WI38 (cell line): ENCODE measurements at regions not wholly inside any gene's neighbourhood (a gene's known extent, or its start where the extent isn't known, plus 50 kb on each side); places are given as distances from the start of the nearest gene placed in this dataset.

Experiments used
- H3K4me3 ChIP-seq: 2 replicates; pipeline ENCODE4 v1.5.1; 2011; ENCODE audit warnings: low read depth, mild to moderate bottlenecking, control low read depth, low read length
- TF ChIP-seq, protein P1 (sequence below): IDR thresholded peaks from 2 replicates; pipeline ENCODE4 v1.5.1; 2012; ENCODE audit warnings: low read depth, mild to moderate bottlenecking, control low read depth, low read length

DNA sequence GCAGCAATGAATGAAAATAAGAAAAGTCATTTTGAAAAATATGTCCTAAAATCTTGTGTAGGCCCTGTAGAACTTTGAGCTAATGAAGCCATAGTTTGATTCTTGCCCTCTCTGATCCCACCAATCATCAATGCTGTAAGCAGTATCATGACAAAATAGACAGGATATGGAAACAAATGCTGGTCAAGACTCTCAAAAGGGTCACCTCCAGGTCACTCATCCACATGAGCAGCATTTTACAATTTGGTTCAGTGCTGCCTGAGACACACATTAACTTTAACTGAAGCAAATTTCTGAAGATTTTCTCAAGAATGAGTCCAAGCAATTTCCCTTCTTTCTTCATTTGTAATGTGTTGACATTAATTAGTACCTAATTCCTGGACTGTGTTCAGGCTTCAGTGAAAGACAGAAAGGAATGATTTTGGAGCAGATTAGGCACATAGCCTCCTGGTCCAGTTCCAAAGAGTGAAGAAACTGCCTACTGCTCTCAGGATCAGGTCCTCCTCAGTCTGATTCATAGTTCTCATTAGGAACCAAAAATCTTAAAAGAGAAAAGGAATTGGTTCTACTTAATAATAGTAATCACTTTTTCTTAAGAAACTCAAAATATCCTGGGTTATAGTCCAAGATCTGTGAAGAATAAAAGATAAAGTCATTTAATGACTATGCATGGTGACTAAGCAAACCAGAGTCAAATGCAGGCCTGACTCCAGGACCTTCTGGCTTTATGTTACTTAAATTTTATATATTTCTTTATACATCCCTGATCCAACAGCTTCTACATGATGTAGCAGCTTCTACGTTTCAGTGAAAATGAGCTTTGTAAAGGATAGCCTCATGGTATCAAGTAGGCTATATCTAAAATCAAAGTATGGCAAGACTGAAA lies 192.1 kb upstream of the RGMB start:
- TF ChIP-seq, protein P1, sequence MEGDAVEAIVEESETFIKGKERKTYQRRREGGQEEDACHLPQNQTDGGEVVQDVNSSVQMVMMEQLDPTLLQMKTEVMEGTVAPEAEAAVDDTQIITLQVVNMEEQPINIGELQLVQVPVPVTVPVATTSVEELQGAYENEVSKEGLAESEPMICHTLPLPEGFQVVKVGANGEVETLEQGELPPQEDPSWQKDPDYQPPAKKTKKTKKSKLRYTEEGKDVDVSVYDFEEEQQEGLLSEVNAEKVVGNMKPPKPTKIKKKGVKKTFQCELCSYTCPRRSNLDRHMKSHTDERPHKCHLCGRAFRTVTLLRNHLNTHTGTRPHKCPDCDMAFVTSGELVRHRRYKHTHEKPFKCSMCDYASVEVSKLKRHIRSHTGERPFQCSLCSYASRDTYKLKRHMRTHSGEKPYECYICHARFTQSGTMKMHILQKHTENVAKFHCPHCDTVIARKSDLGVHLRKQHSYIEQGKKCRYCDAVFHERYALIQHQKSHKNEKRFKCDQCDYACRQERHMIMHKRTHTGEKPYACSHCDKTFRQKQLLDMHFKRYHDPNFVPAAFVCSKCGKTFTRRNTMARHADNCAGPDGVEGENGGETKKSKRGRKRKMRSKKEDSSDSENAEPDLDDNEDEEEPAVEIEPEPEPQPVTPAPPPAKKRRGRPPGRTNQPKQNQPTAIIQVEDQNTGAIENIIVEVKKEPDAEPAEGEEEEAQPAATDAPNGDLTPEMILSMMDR: no peak
- no peak overlapping the region for H3K4me3 ChIP-seq

DNA sequence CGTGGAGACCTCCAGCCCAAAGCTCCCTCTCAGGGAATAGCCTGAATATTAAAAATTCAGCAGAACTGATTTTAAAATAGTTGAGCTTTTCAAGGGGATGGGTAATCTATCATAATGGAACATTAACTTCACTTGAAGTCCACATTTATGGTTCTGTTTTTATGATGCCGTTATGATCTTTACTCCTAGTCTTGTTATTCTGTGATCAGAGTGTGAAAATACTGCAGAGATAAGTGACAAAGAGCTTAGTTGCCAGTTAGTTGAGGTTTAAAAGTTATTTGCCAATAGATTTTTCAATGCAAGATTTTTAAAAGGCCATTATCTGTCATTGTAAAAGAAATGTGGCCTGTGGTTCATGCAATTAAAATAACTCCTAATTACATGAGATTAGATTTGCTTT lies 189.9 kb upstream of the RGMB start:
- no peak overlapping the region for H3K4me3 ChIP-seq
- TF ChIP-seq, protein P1: no peak

DNA sequence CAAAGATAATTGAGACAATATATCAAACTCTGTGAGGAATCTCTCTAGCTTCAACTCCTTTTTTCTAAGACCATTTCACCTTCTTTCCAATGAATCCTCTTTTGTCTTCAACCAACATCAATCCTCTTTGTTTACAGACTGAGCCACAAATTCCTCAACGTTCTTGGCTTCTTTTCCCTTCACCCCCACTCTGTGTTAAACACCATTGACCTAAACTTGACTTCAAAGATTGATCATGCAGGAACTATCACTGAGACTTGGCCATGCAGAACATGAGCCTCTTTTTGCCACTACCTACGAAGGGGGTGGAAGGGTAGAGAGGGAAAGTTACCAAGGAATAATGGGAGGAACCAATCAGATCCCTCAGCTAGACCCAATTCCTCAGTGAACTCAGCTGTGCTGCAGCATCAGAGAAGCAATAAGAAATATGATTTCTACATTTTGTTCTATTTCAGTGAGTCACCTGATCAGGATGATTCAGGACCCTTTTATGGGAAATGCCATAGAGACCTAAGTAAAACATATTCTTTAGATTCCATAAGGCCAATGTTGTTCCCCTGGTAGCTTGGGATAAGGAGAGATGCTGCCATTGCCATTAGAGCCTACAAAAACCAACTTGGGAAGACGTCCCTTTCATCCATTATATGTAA lies 187.7 kb upstream of the RGMB start:
- TF ChIP-seq, protein P1: no peak
- H3K4me3 ChIP-seq: no peak overlapping the region

DNA sequence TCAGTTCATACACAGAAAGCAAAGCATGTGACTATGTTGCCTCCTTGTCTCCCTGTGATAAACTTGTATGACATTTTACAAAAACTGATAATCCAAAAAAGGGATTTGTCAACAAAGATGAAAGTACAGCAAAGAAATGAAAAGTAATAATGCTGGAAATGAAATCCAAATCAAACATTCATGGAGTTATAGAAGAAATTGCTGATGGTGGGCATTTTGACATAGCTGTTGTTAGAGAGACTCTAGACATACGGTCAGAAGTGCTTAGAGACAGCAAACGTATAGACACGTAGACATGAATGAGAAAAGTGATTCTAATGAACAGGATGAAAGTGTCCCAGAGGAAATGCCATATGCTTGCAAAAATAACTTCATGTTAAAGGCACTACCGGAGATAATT lies 186.9 kb upstream of the RGMB start:
- TF ChIP-seq, protein P1: no peak
- H3K4me3 ChIP-seq: no peak overlapping the region

DNA sequence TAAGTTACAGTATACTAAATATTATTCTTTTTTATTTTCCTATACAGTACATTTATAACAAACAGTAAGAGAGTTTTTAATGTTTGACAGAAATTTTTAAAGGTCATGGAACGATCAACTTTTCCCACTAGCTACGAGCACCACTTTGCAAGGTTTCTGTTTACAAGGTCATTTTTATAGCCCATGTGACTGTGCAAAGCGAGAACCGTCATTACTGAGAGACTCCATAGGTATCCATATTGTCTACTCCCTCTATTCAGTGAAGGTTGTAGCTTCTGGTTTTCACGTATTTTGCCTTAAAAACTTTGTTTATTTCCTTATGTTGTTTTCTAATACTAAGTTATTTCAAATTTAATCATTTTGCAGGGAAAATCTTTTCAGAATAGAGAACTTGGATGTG lies 186.3 kb upstream of the RGMB start:
- TF ChIP-seq, protein P1: no peak
- H3K4me3 ChIP-seq: no peak overlapping the region

DNA sequence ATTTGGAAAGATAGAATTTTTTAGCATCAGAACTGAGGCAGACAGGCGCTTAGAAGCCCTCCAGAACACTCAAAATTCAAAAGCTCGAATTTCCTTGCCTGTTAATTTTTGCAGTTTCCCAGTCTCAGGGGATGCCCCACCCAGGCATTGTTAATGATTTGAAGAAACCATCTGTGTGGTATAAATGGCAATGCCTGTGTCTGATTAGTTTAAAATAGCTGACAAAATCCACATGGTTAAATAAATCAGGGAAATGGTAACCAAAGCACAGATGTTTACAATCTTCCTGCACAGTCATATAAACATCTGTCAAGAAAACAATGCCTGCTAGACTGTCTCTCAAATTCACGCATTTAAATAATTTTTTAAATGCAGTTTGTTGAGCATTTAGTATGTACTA lies 185.2 kb upstream of the RGMB start:
- TF ChIP-seq, protein P1: no peak

DNA sequence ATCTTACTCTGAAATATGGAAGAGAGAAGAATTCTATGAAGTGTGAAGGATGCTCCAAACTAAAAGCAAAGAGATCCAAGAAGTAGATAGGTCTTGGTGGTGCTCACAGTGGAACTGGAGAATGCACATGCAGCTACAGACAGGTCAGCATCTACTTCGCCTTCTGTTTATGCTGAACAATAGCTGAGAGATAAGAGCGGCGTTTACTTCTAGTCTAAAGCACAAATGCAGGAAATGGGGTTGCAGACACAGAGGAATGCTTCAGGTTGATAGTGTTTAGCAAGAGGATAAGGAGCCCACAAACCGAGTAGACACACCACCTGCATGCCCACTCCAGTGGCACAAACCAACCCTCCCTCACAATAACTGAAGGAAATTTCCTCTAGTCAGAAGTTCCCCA lies 180.0 kb upstream of the RGMB start:
- no peak overlapping the region for H3K4me3 ChIP-seq
- TF ChIP-seq, protein P1: no peak

More for the DNA sequence above, 185.2 kb upstream of the RGMB start:
- no peak overlapping the region for H3K4me3 ChIP-seq
